HG02678 (cell line): ENCODE measurements at regions not wholly inside any gene's neighbourhood (a gene's known extent, or its start where the extent isn't known, plus 50 kb on each side); places are given as distances from the start of the nearest gene placed in this dataset.

Source experiments
- ATAC-seq: cut with Tn5 transposase; IDR thresholded peaks from one replicate; pipeline ENCODE4 v1.9.1; 2021; ENCODE audit warnings: mild to moderate bottlenecking, moderate library complexity; ENCODE audit not compliant: unreplicated experiment

GRCh38 chr19:28021259-28022185 lies 1191.4 kb downstream of the UQCRFS1 start:
- ATAC-seq: no peak

- no peak for ATAC-seq
Observed at GRCh38 chr19:28020619-28021258, 1192.2 kb downstream of the UQCRFS1 start.

GRCh38 chr19:28019901-28020300 lies 1193.0 kb downstream of the UQCRFS1 start:
- ATAC-seq: no peak

- ATAC-seq: no peak
Observed at GRCh38 chr19:28019371-28019770, 1193.6 kb downstream of the UQCRFS1 start.

GRCh38 chr19:28018499-28018898 lies 1194.5 kb downstream of the UQCRFS1 start:
- ATAC-seq: no peak

GRCh38 chr19:28014615-28015405 lies 1198.1 kb downstream of the UQCRFS1 start:
- ATAC-seq: no peak

GRCh38 chr19:28012361-28012760 lies 1200.6 kb downstream of the UQCRFS1 start:
- ATAC-seq: no peak

- ATAC-seq: no peak
Observed at GRCh38 chr19:28010656-28011055, 1202.3 kb downstream of the UQCRFS1 start.

- ATAC-seq: no peak
Observed at GRCh38 chr19:28009696-28010095, 1203.3 kb downstream of the UQCRFS1 start.

GRCh38 chr19:28008695-28009094 lies 1204.3 kb downstream of the UQCRFS1 start:
- ATAC-seq: no peak

- ATAC-seq: no peak
Observed at GRCh38 chr19:28003543-28003942, 1209.4 kb downstream of the UQCRFS1 start.

- ATAC-seq: no peak
Observed at GRCh38 chr19:27997069-27997468, 1215.9 kb downstream of the UQCRFS1 start.

GRCh38 chr19:27993619-27994570 lies 1219.1 kb downstream of the UQCRFS1 start:
- no peak for ATAC-seq

- ATAC-seq: no peak
Observed at GRCh38 chr19:27986299-27986698, 1226.7 kb downstream of the UQCRFS1 start.

- no peak for ATAC-seq
Observed at GRCh38 chr19:27975419-27976005, 1237.4 kb downstream of the UQCRFS1 start.

GRCh38 chr19:27974082-27974513 lies 1238.9 kb downstream of the UQCRFS1 start:
- no peak for ATAC-seq

- no peak for ATAC-seq
Observed at GRCh38 chr19:27972291-27973040, 1240.5 kb downstream of the UQCRFS1 start.

GRCh38 chr19:27971869-27972268 lies 1241.1 kb downstream of the UQCRFS1 start:
- ATAC-seq: no peak

GRCh38 chr19:27971071-27971470 lies 1241.9 kb downstream of the UQCRFS1 start:
- no peak for ATAC-seq
